OCI-LY1 (cell line): ENCODE measurements at regions not wholly inside any gene's neighbourhood (a gene's known extent, or its start where the extent isn't known, plus 50 kb on each side); places are given as distances from the start of the nearest gene placed in this dataset.

ENCODE experiments used
- H2AFZ ChIP-seq: fragments of 200-600 bp; sonication (generic), shearing (Covaris generic); 2 replicates; pipeline ENCODE4 v1.6.0; 2014; ENCODE audit warnings: antibody characterized with exemption, mild to moderate bottlenecking, low read length
- H3F3A ChIP-seq: fragments of 200-600 bp; sonication (generic), shearing (Covaris generic); 2 replicates; pipeline ENCODE4 v1.6.0; 2014; ENCODE audit warnings: mild to moderate bottlenecking, antibody characterized with exemption, low read length, moderate library complexity; ENCODE audit not compliant: insufficient read depth
- H3K27ac ChIP-seq: fragments of 200-600 bp; sonication (generic); 2 replicates; pipeline ENCODE4 v1.5.1; 2014; ENCODE audit warnings: low read length, mixed run types, mild to moderate bottlenecking, low read depth; ENCODE audit not compliant: poor library complexity, severe bottlenecking
- H3K27me3 ChIP-seq: fragments of 200-600 bp; sonication (generic); 2 replicates; pipeline ENCODE4 v1.6.0; 2014; ENCODE audit warnings: antibody characterized with exemption, mild to moderate bottlenecking, low read length, moderate library complexity; ENCODE audit not compliant: insufficient read depth
- H3K36me3 ChIP-seq: fragments of 200-600 bp; sonication (generic); 2 replicates; pipeline ENCODE4 v1.6.1; 2014; ENCODE audit warnings: mild to moderate bottlenecking, antibody characterized with exemption, low read length, moderate library complexity, mixed read lengths; ENCODE audit not compliant: insufficient read depth
- H3K4me1 ChIP-seq: fragments of 200-600 bp; sonication (generic); 2 replicates; pipeline ENCODE4 v1.5.1; 2014; ENCODE audit warnings: mild to moderate bottlenecking, low read length, moderate library complexity; ENCODE audit not compliant: insufficient read depth, severe bottlenecking
- H3K4me2 ChIP-seq: fragments of 200-600 bp; sonication (generic), shearing (Covaris generic); 2 replicates; pipeline ENCODE4 v1.6.1; 2014; ENCODE audit warnings: low read length
- H3K4me3 ChIP-seq: fragments of 200-600 bp; sonication (generic); 2 replicates; pipeline ENCODE4 v1.5.1; 2014; ENCODE audit warnings: low read length, low read depth, mild to moderate bottlenecking, mixed read lengths; ENCODE audit not compliant: poor library complexity, severe bottlenecking
- H3K79me2 ChIP-seq: fragments of 200-600 bp; shearing (Covaris generic); 2 replicates; pipeline ENCODE4 v1.6.1; 2016; ENCODE audit warnings: mixed run types, low read length, mixed read lengths; ENCODE audit not compliant: insufficient read depth
- H3K9ac ChIP-seq: fragments of 200-600 bp; sonication (generic), shearing (Covaris generic); 2 replicates; pipeline ENCODE4 v1.6.1; 2014; ENCODE audit warnings: mild to moderate bottlenecking, low read length, mixed read lengths
- H3K9me2 ChIP-seq: fragments of 200-600 bp; sonication (generic), shearing (Covaris generic); 2 replicates; pipeline ENCODE4 v1.6.1; 2014; ENCODE audit warnings: low read depth, mild to moderate bottlenecking, low read length, mixed read lengths
- H3K9me3 ChIP-seq: fragments of 200-600 bp; shearing (Covaris generic); 2 replicates; pipeline ENCODE4 v1.6.1; 2014; ENCODE audit warnings: low read length, mixed read lengths
- H4K20me1 ChIP-seq: fragments of 200-600 bp; sonication (generic), shearing (Covaris generic); 2 replicates; pipeline ENCODE4 v1.6.0; 2016; ENCODE audit warnings: mild to moderate bottlenecking, low read length; ENCODE audit not compliant: insufficient read depth
- EZH2 ChIP-seq: fragments of 200-600 bp; sonication (generic), shearing (Covaris generic); IDR thresholded peaks from 2 replicates; pipeline ENCODE4 v1.8.0; 2017; ENCODE audit warnings: borderline replicate concordance, mixed run types, mild to moderate bottlenecking, antibody characterized with exemption, low read length, moderate library complexity, mixed read lengths
- TF ChIP-seq, protein P1 (sequence below): fragments of 200-600 bp; sonication (generic), shearing (Covaris generic); IDR thresholded peaks from 2 replicates; pipeline ENCODE4 v1.5.1; 2017; ENCODE audit warnings: mild to moderate bottlenecking, antibody characterized with exemption, low read length, moderate library complexity, mixed read lengths

- H2AFZ ChIP-seq = no peak overlapping the region
- TF ChIP-seq, protein P1, sequence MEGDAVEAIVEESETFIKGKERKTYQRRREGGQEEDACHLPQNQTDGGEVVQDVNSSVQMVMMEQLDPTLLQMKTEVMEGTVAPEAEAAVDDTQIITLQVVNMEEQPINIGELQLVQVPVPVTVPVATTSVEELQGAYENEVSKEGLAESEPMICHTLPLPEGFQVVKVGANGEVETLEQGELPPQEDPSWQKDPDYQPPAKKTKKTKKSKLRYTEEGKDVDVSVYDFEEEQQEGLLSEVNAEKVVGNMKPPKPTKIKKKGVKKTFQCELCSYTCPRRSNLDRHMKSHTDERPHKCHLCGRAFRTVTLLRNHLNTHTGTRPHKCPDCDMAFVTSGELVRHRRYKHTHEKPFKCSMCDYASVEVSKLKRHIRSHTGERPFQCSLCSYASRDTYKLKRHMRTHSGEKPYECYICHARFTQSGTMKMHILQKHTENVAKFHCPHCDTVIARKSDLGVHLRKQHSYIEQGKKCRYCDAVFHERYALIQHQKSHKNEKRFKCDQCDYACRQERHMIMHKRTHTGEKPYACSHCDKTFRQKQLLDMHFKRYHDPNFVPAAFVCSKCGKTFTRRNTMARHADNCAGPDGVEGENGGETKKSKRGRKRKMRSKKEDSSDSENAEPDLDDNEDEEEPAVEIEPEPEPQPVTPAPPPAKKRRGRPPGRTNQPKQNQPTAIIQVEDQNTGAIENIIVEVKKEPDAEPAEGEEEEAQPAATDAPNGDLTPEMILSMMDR = no peak
- TF ChIP-seq EZH2 = no peak
- no peaks in the 10 kb centered on the region for H3K27me3 ChIP-seq
- H3K4me2 ChIP-seq = no peak overlapping the region
- H3K9ac ChIP-seq = no peak overlapping the region
- no peaks in the 10 kb centered on the region for H3K9me3 ChIP-seq
- no peaks in the 10 kb centered on the region for H3K79me2 ChIP-seq
- H3K36me3 ChIP-seq = no peaks in the 10 kb centered on the region
- no peaks in the 10 kb centered on the region for H3F3A ChIP-seq
- no peaks in the 10 kb centered on the region for H3K4me1 ChIP-seq
- no peak overlapping the region for H3K4me3 ChIP-seq
- H3K9me2 ChIP-seq = no peaks in the 10 kb centered on the region
- H3K27ac ChIP-seq = no peak overlapping the region
- H4K20me1 ChIP-seq = no peaks in the 10 kb centered on the region
These were observed 186.1 kb downstream of the SHANK2 start for GRCh38 chr11:71066311-71066710.

GRCh38 chr11:71065841-71066240, 186.5 kb downstream of the SHANK2 start:
- no peaks in the 10 kb centered on the region for H3K36me3 ChIP-seq
- H3K27ac ChIP-seq = no peak overlapping the region
- no peaks in the 10 kb centered on the region for H3F3A ChIP-seq
- no peaks in the 10 kb centered on the region for H3K9me3 ChIP-seq
- H3K79me2 ChIP-seq = no peaks in the 10 kb centered on the region
- no peak overlapping the region for H3K9ac ChIP-seq
- H3K4me3 ChIP-seq = no peak overlapping the region
- no peaks in the 10 kb centered on the region for H4K20me1 ChIP-seq
- H2AFZ ChIP-seq = no peak overlapping the region
- H3K4me1 ChIP-seq = no peaks in the 10 kb centered on the region
- no peaks in the 10 kb centered on the region for H3K27me3 ChIP-seq
- H3K9me2 ChIP-seq = no peaks in the 10 kb centered on the region
- TF ChIP-seq, protein P1 = no peak
- TF ChIP-seq EZH2 = no peak
- no peak overlapping the region for H3K4me2 ChIP-seq

DNA sequence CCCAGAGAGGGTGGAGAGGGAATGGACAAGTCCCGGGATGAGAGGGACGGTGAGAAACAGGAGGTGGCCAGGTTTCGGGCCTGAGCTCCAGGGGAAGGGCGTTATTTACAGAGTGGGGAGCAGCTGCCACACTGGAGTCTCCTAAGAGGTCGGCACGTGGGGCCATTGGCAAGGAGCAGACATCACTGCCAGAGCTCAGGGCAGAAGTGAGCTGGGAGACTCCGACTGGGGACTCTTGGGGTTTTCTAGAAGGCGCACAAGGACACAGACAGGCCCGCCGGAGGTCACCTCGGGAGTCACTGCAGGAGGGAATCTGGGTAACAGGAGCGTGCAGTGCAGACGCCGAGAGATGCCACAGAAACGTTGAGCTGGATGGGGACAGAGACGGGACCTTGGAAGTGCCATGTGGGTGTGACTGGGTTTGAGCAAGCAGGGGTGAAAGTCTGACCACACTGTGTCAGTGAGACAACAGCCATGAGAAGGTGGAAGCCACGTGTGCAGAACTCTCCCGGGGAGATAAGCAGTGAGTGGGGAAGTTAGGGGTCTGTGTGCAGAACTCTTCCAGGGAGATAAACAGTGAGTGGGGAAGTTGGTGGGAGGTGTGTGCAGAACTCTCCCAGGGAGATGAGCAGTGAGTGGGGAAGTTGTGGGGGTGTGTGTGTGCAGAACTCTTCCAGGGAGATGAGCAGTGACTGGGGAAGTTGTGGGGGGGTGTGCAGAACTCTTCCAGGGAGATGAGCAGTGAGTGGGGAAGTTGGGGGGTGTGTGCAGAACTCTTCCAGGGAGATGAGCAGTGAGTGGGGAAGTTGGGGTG, 187.5 kb downstream of the SHANK2 start:
- Histone ChIP-seq H2AFZ (no peak overlapping the region), H3F3A (no peaks in the 10 kb centered on the region), H3K27ac (no peak overlapping the region), H3K36me3 (no peaks in the 10 kb centered on the region), H3K4me2 (no peak overlapping the region), H3K79me2 (no peaks in the 10 kb centered on the region), H3K9ac (no peak overlapping the region), H3K9me2 (no peaks in the 10 kb centered on the region), H3K4me1 (no peaks in the 10 kb centered on the region), H3K27me3 (no peaks in the 10 kb centered on the region), H3K4me3 (no peak overlapping the region), H3K9me3 (no peaks in the 10 kb centered on the region), H4K20me1 (no peaks in the 10 kb centered on the region)
- TF ChIP-seq, protein P1 = no peak
- TF ChIP-seq EZH2 = no peak
